GM23338 (cell line): ENCODE measurements at regions not wholly inside any gene's neighbourhood (a gene's known extent, or its start where the extent isn't known, plus 50 kb on each side); places are given as distances from the start of the nearest gene placed in this dataset.

Experiments
- CREB1 ChIP-seq: fragments of 250-450 bp; sonication (Bioruptor Pico); IDR thresholded peaks from 2 replicates; pipeline ENCODE4 v1.5.0; 2020; ENCODE audit warnings: low read depth, mild to moderate bottlenecking, moderate library complexity
- CTCF ChIP-seq, 2 experiments: fragments of 200-600 bp in 1 of 2; sonication (generic) in 1 of 2; conservative IDR thresholded peaks; 2 replicates each; pipeline versions ENCODE4 v1.5.1 to v1.6.1; 2016 to 2017; ENCODE audit warnings: antibody characterized with exemption in 2 of 2, low read depth in 2 of 2, mild to moderate bottlenecking in 2 of 2, moderate library complexity in 1 of 2
- ETS1 ChIP-seq: IDR thresholded peaks from 2 replicates; pipeline ENCODE4 v1.6.1; 2016; ENCODE audit warnings: antibody characterized with exemption
- EZH2 ChIP-seq: fragments of 200-600 bp; sonication (generic); IDR thresholded peaks from one replicate; pipeline ENCODE4 v1.8.0; 2017; ENCODE audit warnings: antibody characterized with exemption, mild to moderate bottlenecking, low read depth; ENCODE audit not compliant: unreplicated experiment
- POLR2AphosphoS5 ChIP-seq: IDR thresholded peaks from 2 replicates; pipeline ENCODE4 v1.6.1; 2016; ENCODE audit warnings: antibody characterized with exemption, low read depth
- STAT1 ChIP-seq: IDR thresholded peaks from one replicate; pipeline ENCODE4 v1.6.1; 2016; ENCODE audit warnings: antibody characterized with exemption; ENCODE audit not compliant: unreplicated experiment

GRCh38 chr9:135341612-135342169 lies 137.9 kb upstream of the PPP1R26 start:
- no peak for TF ChIP-seq CREB1
- no peak for TF ChIP-seq CTCF (conservative IDR thresholded peaks at IDR 0.05; ENCODE audit: low read depth in 2 of 2)
- no peak for TF ChIP-seq EZH2
- TF ChIP-seq STAT1 = no peak
- TF ChIP-seq POLR2AphosphoS5 = no peak
- TF ChIP-seq ETS1 = no peak
